ENCODE measurements at regions not wholly inside any gene's neighbourhood (a gene's known extent, or its start where the extent isn't known, plus 50 kb on each side); places are given as distances from the start of the nearest gene placed in this dataset.

DNA sequence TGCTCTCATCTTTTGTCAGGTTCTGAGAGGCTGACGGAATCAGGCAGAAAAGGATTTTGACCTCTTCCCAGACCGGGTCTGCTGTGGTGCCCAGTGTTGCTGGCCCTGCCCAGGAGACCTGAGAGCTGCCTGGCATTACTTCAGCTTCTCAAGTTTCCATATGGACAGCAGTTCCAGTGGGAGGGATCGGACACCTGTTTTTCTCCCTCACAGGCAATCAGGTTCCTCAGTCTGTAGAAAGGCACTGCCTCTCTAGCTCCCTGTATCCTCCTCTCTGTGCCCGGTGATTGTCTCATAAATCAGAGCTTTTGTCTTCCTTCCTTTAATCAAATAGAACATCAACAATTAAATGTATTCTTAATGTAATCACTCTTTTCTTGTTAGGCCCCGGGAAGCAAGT lies 198.7 kb downstream of the SEMA6A start:
- H3K9ac ChIP-seq (ENCODE audit: low read length): no peak overlapping the region
- no peaks in the 10 kb centered on the region for H3K79me2 ChIP-seq (ENCODE audit: low read length)
- no peaks in the 10 kb centered on the region for H3K27me3 ChIP-seq (ENCODE audit: low read depth, low read length)
- H3K4me1 ChIP-seq (ENCODE audit: low read length): peaks cover 14% of the 10 kb centered on the region
- H3K4me2 ChIP-seq (ENCODE audit: low read length): no peak overlapping the region
- no peak overlapping the region for H3K4me3 ChIP-seq (ENCODE audit: low read length)
- H3K27ac ChIP-seq (ENCODE audit: low read length): no peak overlapping the region
- no peaks in the 10 kb centered on the region for H3K36me3 ChIP-seq (replicated peaks; ENCODE audit: low read depth, low read length)
- H2AFZ ChIP-seq (ENCODE audit: low read depth, low read length): no peak overlapping the region
- no peaks in the 10 kb centered on the region for H3K9me3 ChIP-seq (ENCODE audit: insufficient read depth, low read length)
- TF ChIP-seq EZH2phosphoT487 (IDR thresholded peaks at IDR 0.05; ENCODE audit: low read depth): no peak
- TF ChIP-seq, protein P1, sequence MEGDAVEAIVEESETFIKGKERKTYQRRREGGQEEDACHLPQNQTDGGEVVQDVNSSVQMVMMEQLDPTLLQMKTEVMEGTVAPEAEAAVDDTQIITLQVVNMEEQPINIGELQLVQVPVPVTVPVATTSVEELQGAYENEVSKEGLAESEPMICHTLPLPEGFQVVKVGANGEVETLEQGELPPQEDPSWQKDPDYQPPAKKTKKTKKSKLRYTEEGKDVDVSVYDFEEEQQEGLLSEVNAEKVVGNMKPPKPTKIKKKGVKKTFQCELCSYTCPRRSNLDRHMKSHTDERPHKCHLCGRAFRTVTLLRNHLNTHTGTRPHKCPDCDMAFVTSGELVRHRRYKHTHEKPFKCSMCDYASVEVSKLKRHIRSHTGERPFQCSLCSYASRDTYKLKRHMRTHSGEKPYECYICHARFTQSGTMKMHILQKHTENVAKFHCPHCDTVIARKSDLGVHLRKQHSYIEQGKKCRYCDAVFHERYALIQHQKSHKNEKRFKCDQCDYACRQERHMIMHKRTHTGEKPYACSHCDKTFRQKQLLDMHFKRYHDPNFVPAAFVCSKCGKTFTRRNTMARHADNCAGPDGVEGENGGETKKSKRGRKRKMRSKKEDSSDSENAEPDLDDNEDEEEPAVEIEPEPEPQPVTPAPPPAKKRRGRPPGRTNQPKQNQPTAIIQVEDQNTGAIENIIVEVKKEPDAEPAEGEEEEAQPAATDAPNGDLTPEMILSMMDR (IDR thresholded peaks at IDR 0.05; ENCODE audit: low read depth, low read length): no peak
- no peaks in the 10 kb centered on the region for H4K20me1 ChIP-seq (ENCODE audit: insufficient read depth, low read length)

DNA sequence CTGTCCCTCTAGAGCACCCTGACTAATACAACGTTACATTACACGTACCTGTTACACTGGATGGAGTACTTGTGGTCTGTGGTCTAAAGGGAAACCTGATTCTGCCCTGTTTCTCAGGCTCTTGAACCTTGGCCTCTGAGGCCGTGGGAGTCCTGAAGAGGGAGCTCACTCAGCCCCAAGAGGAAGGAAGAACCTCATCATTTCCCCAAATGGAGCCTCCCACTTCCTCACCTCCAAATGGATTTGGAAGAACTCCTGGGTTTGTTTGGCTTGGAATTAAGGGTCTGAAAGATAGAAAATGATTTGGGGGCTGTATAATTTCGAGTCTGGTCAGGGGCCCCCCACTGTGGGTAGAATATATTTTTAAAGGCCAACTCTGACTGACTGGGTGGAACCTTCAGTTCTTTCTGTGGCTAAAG lies 200.2 kb downstream of the SEMA6A start:
- Histone ChIP-seq H3K36me3 (replicated peaks; ENCODE audit: low read depth, low read length) (no peaks in the 10 kb centered on the region), H3K4me2 (ENCODE audit: low read length) (no peak overlapping the region), H4K20me1 (ENCODE audit: insufficient read depth, low read length) (no peaks in the 10 kb centered on the region), H3K27ac (ENCODE audit: low read length) (no peak overlapping the region), H3K9ac (ENCODE audit: low read length) (no peak overlapping the region), H3K4me1 (ENCODE audit: low read length) (peaks cover 14% of the 10 kb centered on the region), H2AFZ (ENCODE audit: low read depth, low read length) (no peak overlapping the region), H3K79me2 (ENCODE audit: low read length) (no peaks in the 10 kb centered on the region), H3K27me3 (ENCODE audit: low read depth, low read length) (no peaks in the 10 kb centered on the region), H3K9me3 (ENCODE audit: insufficient read depth, low read length) (no peaks in the 10 kb centered on the region), H3K4me3 (ENCODE audit: low read length) (no peak overlapping the region)
- TF ChIP-seq, protein P1 (IDR thresholded peaks at IDR 0.05; ENCODE audit: low read depth, low read length): no peak
- no peak for TF ChIP-seq EZH2phosphoT487 (IDR thresholded peaks at IDR 0.05; ENCODE audit: low read depth)

- no peaks in the 10 kb centered on the region for H3K36me3 ChIP-seq (replicated peaks; ENCODE audit: low read depth, low read length)
- no peak overlapping the region for H3K4me3 ChIP-seq (ENCODE audit: low read length)
- H3K9ac ChIP-seq (ENCODE audit: low read length): no peak overlapping the region
- H2AFZ ChIP-seq (ENCODE audit: low read depth, low read length): no peak overlapping the region
- no peak overlapping the region for H3K27ac ChIP-seq (ENCODE audit: low read length)
- no peaks in the 10 kb centered on the region for H3K79me2 ChIP-seq (ENCODE audit: low read length)
- H3K4me2 ChIP-seq (ENCODE audit: low read length): no peak overlapping the region
- no peak for TF ChIP-seq EZH2phosphoT487 (IDR thresholded peaks at IDR 0.05; ENCODE audit: low read depth)
- TF ChIP-seq, protein P1 (IDR thresholded peaks at IDR 0.05; ENCODE audit: low read depth, low read length): no peak
- peaks cover 14% of the 10 kb centered on the region for H3K4me1 ChIP-seq (ENCODE audit: low read length)
- H3K9me3 ChIP-seq (ENCODE audit: insufficient read depth, low read length): no peaks in the 10 kb centered on the region
- no peaks in the 10 kb centered on the region for H3K27me3 ChIP-seq (ENCODE audit: low read depth, low read length)
- H4K20me1 ChIP-seq (ENCODE audit: insufficient read depth, low read length): no peaks in the 10 kb centered on the region
Observed at GRCh38 chr5:116372931-116373597, 201.6 kb downstream of the SEMA6A start.

- H3K4me1 ChIP-seq (ENCODE audit: low read length): peaks cover 14% of the 10 kb centered on the region
- no peaks in the 10 kb centered on the region for H3K36me3 ChIP-seq (replicated peaks; ENCODE audit: low read depth, low read length)
- H3K27ac ChIP-seq (ENCODE audit: low read length): no peak overlapping the region
- no peaks in the 10 kb centered on the region for H4K20me1 ChIP-seq (ENCODE audit: insufficient read depth, low read length)
- H3K79me2 ChIP-seq (ENCODE audit: low read length): no peaks in the 10 kb centered on the region
- no peak overlapping the region for H3K9ac ChIP-seq (ENCODE audit: low read length)
- no peak overlapping the region for H3K4me2 ChIP-seq (ENCODE audit: low read length)
- no peak for TF ChIP-seq EZH2phosphoT487 (IDR thresholded peaks at IDR 0.05; ENCODE audit: low read depth)
- TF ChIP-seq, protein P1 (IDR thresholded peaks at IDR 0.05; ENCODE audit: low read depth, low read length): no peak
- no peaks in the 10 kb centered on the region for H3K9me3 ChIP-seq (ENCODE audit: insufficient read depth, low read length)
- H3K27me3 ChIP-seq (ENCODE audit: low read depth, low read length): no peaks in the 10 kb centered on the region
- H2AFZ ChIP-seq (ENCODE audit: low read depth, low read length): no peak overlapping the region
- H3K4me3 ChIP-seq (ENCODE audit: low read length): no peak overlapping the region
Observed at GRCh38 chr5:116371935-116372334, 202.7 kb downstream of the SEMA6A start.
